Caki2 (cell line): ENCODE measurements at regions not wholly inside any gene's neighbourhood (a gene's known extent, or its start where the extent isn't known, plus 50 kb on each side); places are given as distances from the start of the nearest gene placed in this dataset.

Experiments used
- DNase-seq: peaks from one replicate; pipeline ENCODE4 v3.0.0-alpha.2; 2015; ENCODE audit warnings: low read depth
- in situ Hi-C: cut with HindIII; loops from 2 replicates; pipeline ENCODE4 v1.10.0; 2016; ENCODE audit warnings: low sequenced_read_pairs, low pct_unique_long_range_greater_than_20kb, mixed read lengths

GRCh38 chr4:14539246-14539645, 463.0 kb upstream of the CPEB2 start:
- DNase-seq: no peak

GRCh38 chr4:14545163-14545562, 457.1 kb upstream of the CPEB2 start:
- no peak for DNase-seq
- in situ Hi-C loops: no loop called here

More at GRCh38 chr4:14539246-14539645, 463.0 kb upstream of the CPEB2 start:
- in situ Hi-C loops: no loop called here

GRCh38 chr4:14545807-14546206, 456.5 kb upstream of the CPEB2 start:
- in situ Hi-C loops: no loop called here

GRCh38 chr4:14552119-14552518, 450.2 kb upstream of the CPEB2 start:
- in situ Hi-C loops: no loop called here
- no peak for DNase-seq

More at GRCh38 chr4:14545807-14546206, 456.5 kb upstream of the CPEB2 start:
- DNase-seq: no peak

GRCh38 chr4:14559646-14560045, 442.6 kb upstream of the CPEB2 start:
- in situ Hi-C loops: no loop called here
- no peak for DNase-seq

GRCh38 chr4:14560577-14560976, 441.7 kb upstream of the CPEB2 start:
- in situ Hi-C loops: no loop called here
- DNase-seq: no peak

- DNase-seq: no peak
- in situ Hi-C loops: no loop called here
Measured at GRCh38 chr4:14562901-14563300, 439.4 kb upstream of the CPEB2 start.

GRCh38 chr4:14564281-14564680, 438.0 kb upstream of the CPEB2 start:
- DNase-seq: no peak
- in situ Hi-C loops: no loop called here

- DNase-seq: no peak
- in situ Hi-C loops: no loop called here
Measured at GRCh38 chr4:14566518-14566917, 435.8 kb upstream of the CPEB2 start.

GRCh38 chr4:14568351-14568750, 433.9 kb upstream of the CPEB2 start:
- in situ Hi-C loops: no loop called here
- DNase-seq: no peak

- in situ Hi-C loops: no loop called here
Measured at GRCh38 chr4:14575289-14575688, 427.0 kb upstream of the CPEB2 start.

GRCh38 chr4:14575919-14576318, 426.4 kb upstream of the CPEB2 start:
- in situ Hi-C loops: no loop called here
- no peak for DNase-seq

More at GRCh38 chr4:14575289-14575688, 427.0 kb upstream of the CPEB2 start:
- DNase-seq: no peak

- no peak for DNase-seq
- in situ Hi-C loops: no loop called here
Measured at GRCh38 chr4:14580061-14580460, 422.2 kb upstream of the CPEB2 start.

- DNase-seq: no peak
- in situ Hi-C loops: no loop called here
Measured at GRCh38 chr4:14581741-14582140, 420.5 kb upstream of the CPEB2 start.

- in situ Hi-C loops: no loop called here
- no peak for DNase-seq
Measured at GRCh38 chr4:14582677-14583076, 419.6 kb upstream of the CPEB2 start.

GRCh38 chr4:14583331-14583730, 418.9 kb upstream of the CPEB2 start:
- DNase-seq: no peak
- in situ Hi-C loops: no loop called here

GRCh38 chr4:14583752-14584151, 418.5 kb upstream of the CPEB2 start:
- DNase-seq: no peak
- in situ Hi-C loops: no loop called here

- in situ Hi-C loops: no loop called here
- no peak for DNase-seq
Measured at GRCh38 chr4:14592950-14593349, 409.3 kb upstream of the CPEB2 start.

GRCh38 chr4:14596028-14596427, 406.3 kb upstream of the CPEB2 start:
- no peak for DNase-seq
- in situ Hi-C loops: no loop called here

- no peak for DNase-seq
Measured at GRCh38 chr4:14596437-14596836, 405.8 kb upstream of the CPEB2 start.

GRCh38 chr4:14596904-14597303, 405.4 kb upstream of the CPEB2 start:
- DNase-seq: no peak
- in situ Hi-C loops: no loop called here

More at GRCh38 chr4:14596437-14596836, 405.8 kb upstream of the CPEB2 start:
- in situ Hi-C loops: no loop called here
